HepG2 (cell line): ENCODE measurements at regions not wholly inside any gene's neighbourhood (a gene's known extent, or its start where the extent isn't known, plus 50 kb on each side); places are given as distances from the start of the nearest gene placed in this dataset.

ENCODE experiments used
- ATAC-seq: fragments of 200-7000 bp; cut with Tn5 transposase; 3 replicates; pipeline ENCODE4 v1.9.1; 2020; ENCODE audit warnings: mild to moderate bottlenecking, moderate library complexity
- BruUV-seq: library from RNA; stranded (reverse); fragments of 400-500 nt; replicated peaks from 2 replicates; lab custom pipeline; 2021; lab: Mats Ljungman, UMichigan
- CTCF ChIA-PET: fragments of 300-600 bp; formaldehyde crosslinking; extraction: SDS; loops from one replicate; lab custom pipeline; 2021; ENCODE audit warnings: low total read pairs, inconsistent platforms, low intra/inter-chr PET ratio; lab: Yijun Ruan, JAX
- POLR2A ChIA-PET: fragments of 350-600 bp; sonication (Branson Sonifier 250); formaldehyde crosslinking; loops from one replicate; lab custom pipeline; 2020; ENCODE audit warnings: antibody characterized with exemption, inconsistent platforms; lab: Yijun Ruan, JAX
- DNase-seq: peaks from one replicate; pipeline ENCODE4 v3.0.0-alpha.2; 2015; ENCODE audit warnings: low spot score
- FAIRE-seq: peaks from 3 replicates; lab custom pipeline; 2011; peaks lifted over from hg19 to GRCh38; lab: Jason Lieb, UNC
- H2AFZ ChIP-seq: one replicate; pipeline ENCODE4 v1.6.1; 2011; ENCODE audit warnings: low read length, inconsistent platforms
- H3K27ac ChIP-seq: fragments of 300-600 bp; 3 replicates; pipeline ENCODE4 v1.8.0; 2011; ENCODE audit warnings: mixed run types, mild to moderate bottlenecking, mixed read lengths, low read length, inconsistent platforms; ENCODE audit not compliant: insufficient read depth; ENCODE audit errors: extremely low read length
- H3K27me3 ChIP-seq, 2 experiments: fragments of 200-600 bp in 1 of 2; 2 replicates in 1 of 2; 3 replicates in 1 of 2; pipeline versions ENCODE4 v1.6.0 to v1.8.0; 2011; ENCODE audit warnings: low read length in 2 of 2, mild to moderate bottlenecking in 2 of 2, moderate library complexity in 2 of 2, inconsistent platforms in 1 of 2; ENCODE audit not compliant: insufficient read depth in 2 of 2, control insufficient read depth in 1 of 2
- H3K36me3 ChIP-seq, 2 experiments: fragments of 200-600 bp in 1 of 2; replicated peaks in 1 of 2; 2 replicates in 1 of 2; 3 replicates in 1 of 2; pipeline versions ENCODE4 v1.5.1 to v1.8.0; 2011; ENCODE audit warnings: low read length in 2 of 2, inconsistent platforms in 1 of 2; ENCODE audit not compliant: insufficient read depth in 2 of 2, control insufficient read depth in 1 of 2
- H3K4me1 ChIP-seq: 2 replicates; pipeline ENCODE4 v1.5.1; 2012; ENCODE audit warnings: low read length, inconsistent platforms; ENCODE audit not compliant: insufficient read depth
- H3K4me2 ChIP-seq: 2 replicates; pipeline ENCODE4 v1.6.0; 2011; ENCODE audit warnings: low read depth, low read length, inconsistent platforms
- H3K4me3 ChIP-seq, 3 experiments: fragments of 200-600 bp in 1 of 3; sonication (generic), shearing (Covaris generic) in 1 of 3; replicated peaks in 1 of 3; 2 replicates each; pipeline ENCODE4 v1.5.1; 2011 to 2016; ENCODE audit warnings: low read length in 3 of 3, inconsistent platforms in 2 of 3, low read depth in 2 of 3, mild to moderate bottlenecking in 2 of 3, control low read depth in 1 of 3, mixed read lengths in 1 of 3; ENCODE audit not compliant: insufficient read depth in 1 of 3
- H3K79me2 ChIP-seq: one replicate; pipeline ENCODE4 v1.6.1; 2011; ENCODE audit warnings: low read length, inconsistent platforms; ENCODE audit not compliant: insufficient read depth
- H3K9ac ChIP-seq: 2 replicates; pipeline ENCODE4 v1.6.0; 2011; ENCODE audit warnings: mild to moderate bottlenecking, low read depth, low read length, inconsistent platforms; ENCODE audit not compliant: insufficient read depth
- H3K9me3 ChIP-seq: 2 replicates; pipeline ENCODE4 v1.5.1; 2012; ENCODE audit warnings: mild to moderate bottlenecking, low read length
- H4K20me1 ChIP-seq: 2 replicates; pipeline ENCODE4 v1.6.0; 2011; ENCODE audit warnings: inconsistent platforms, mild to moderate bottlenecking, low read length, moderate library complexity; ENCODE audit not compliant: insufficient read depth
- FOXP1 ChIP-seq, 2 experiments: fragments of 450-650 bp in 1 of 2; IDR thresholded peaks; 2 replicates each; pipeline ENCODE4 v1.6.1; 2017 to 2018; ENCODE audit warnings: antibody characterized with exemption in 1 of 2
- KMT2A ChIP-seq: sonication (generic); formaldehyde crosslinking; IDR thresholded peaks from 2 replicates; pipeline ENCODE4 v1.4.0; 2020; ENCODE audit warnings: missing genetic modification reagents
- MAFK ChIP-seq, 2 experiments: IDR thresholded peaks in 1 of 2; conservative IDR thresholded peaks in 1 of 2; 2 replicates each; pipeline ENCODE4 v1.6.1; 2011; ENCODE audit warnings: improper control_type of control experiment in 2 of 2, low read length in 2 of 2
- NFE2L2 ChIP-seq: fragments of 150-350 bp; IDR thresholded peaks from 2 replicates; pipeline ENCODE4 v1.6.1; 2014; ENCODE audit warnings: low read length
- PAX8 ChIP-seq: sonication (generic); formaldehyde crosslinking; IDR thresholded peaks from 2 replicates; pipeline ENCODE4 v1.8.0; 2022; ENCODE audit warnings: mild to moderate bottlenecking, missing genetic modification reagents, borderline replicate concordance
- PHF21A ChIP-seq: sonication (generic); formaldehyde crosslinking; IDR thresholded peaks from 2 replicates; pipeline ENCODE4 v1.5.0; 2020; ENCODE audit warnings: mild to moderate bottlenecking, missing genetic modification reagents
- RXRB ChIP-seq: IDR thresholded peaks from 2 replicates; pipeline ENCODE4 v1.6.1; 2016; ENCODE audit warnings: borderline replicate concordance, missing genetic modification reagents, missing compliant biosample characterization
- ZBTB20 ChIP-seq: sonication (generic); formaldehyde crosslinking; IDR thresholded peaks from 2 replicates; pipeline ENCODE4 v1.8.1; 2023; ENCODE audit warnings: missing genetic modification reagents, low read depth, mild to moderate bottlenecking, borderline replicate concordance
- ZNF674 ChIP-seq: sonication (generic); formaldehyde crosslinking; IDR thresholded peaks from 2 replicates; pipeline ENCODE4 v1.5.0; 2020; ENCODE audit warnings: low read depth, mild to moderate bottlenecking, missing genetic modification reagents
- WGBS: methylation state at CpG from one replicate; pipeline ENCODE4 v1.1.6; 2017; ENCODE audit warnings: low lambda C conversion rate; 5-methylcytosine and 5-hydroxymethylcytosine counted together
- in situ Hi-C: cut with HindIII; loops from 2 replicates; pipeline ENCODE4 v1.10.0; 2017; ENCODE audit warnings: low pct_unique_long_range_greater_than_20kb; ENCODE audit not compliant: extremely low pct_ligation_motif_present
- intact Hi-C: fragments of 100-400 bp; cut with micrococcal nuclease; formaldehyde crosslinking; loops from one replicate; pipeline ENCODE4 v1.10.0; 2022; ENCODE audit not compliant: unreplicated experiment
- TF ChIP-seq, protein P1 (sequence below): sonication (generic); formaldehyde crosslinking; IDR thresholded peaks from 2 replicates; pipeline ENCODE4 v1.5.0; 2020; ENCODE audit warnings: missing genetic modification reagents, mild to moderate bottlenecking, borderline replicate concordance
- TF ChIP-seq, protein P2 (sequence below): sonication (generic); formaldehyde crosslinking; IDR thresholded peaks from 2 replicates; pipeline ENCODE4 v1.5.0; 2020; ENCODE audit warnings: missing genetic modification reagents

DNA sequence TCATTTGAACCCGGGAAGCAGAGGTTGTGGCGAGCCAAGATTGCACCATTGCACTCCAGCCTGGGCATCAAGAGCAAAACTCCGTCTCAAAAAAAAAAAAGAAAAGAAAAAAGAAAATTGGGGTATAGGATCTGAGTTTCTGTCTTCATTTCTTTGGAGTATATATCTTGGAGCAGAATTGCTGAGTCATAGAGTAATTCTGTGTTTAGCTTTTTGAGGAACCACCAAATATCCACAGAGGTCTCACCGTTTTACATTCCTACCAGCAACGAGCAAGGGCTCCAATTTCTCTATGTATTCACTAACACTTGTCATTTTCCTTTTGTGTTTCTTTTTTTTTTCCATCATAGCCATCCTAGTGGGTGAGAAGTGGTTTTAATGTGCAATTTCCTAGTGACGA, 87.6 kb upstream of the TEX51 start:
- ChIA-PET POLR2A (no interaction called here), CTCF (no interaction called here)
- in situ Hi-C loops, result no loop called here
- no TSS peak for BruUV-seq
- 14% methylated on average over 6 of the region's 6 CpGs for WGBS
- Histone ChIP-seq H3K27ac (no peak overlapping the region), H3K4me3 (no peak overlapping the region), H3K9me3 (no peaks in the 10 kb centered on the region), H3K27me3 (peaks cover 0 to 20% of the 10 kb centered on the region in 2 experiments; a peak in 2 of 5 replicates), H3K79me2 (no peaks in the 10 kb centered on the region), H3K36me3 (no peaks in the 10 kb centered on the region), H2AFZ (no peak overlapping the region), H3K9ac (no peak overlapping the region), H3K4me1 (no peaks in the 10 kb centered on the region), H3K4me2 (no peak overlapping the region), H4K20me1 (no peaks in the 10 kb centered on the region)
- ATAC-seq (no peak), FAIRE-seq (no peak), DNase-seq (no peak)
- TF ChIP-seq, protein P1, sequence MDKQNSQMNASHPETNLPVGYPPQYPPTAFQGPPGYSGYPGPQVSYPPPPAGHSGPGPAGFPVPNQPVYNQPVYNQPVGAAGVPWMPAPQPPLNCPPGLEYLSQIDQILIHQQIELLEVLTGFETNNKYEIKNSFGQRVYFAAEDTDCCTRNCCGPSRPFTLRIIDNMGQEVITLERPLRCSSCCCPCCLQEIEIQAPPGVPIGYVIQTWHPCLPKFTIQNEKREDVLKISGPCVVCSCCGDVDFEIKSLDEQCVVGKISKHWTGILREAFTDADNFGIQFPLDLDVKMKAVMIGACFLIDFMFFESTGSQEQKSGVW (CRISPR knock-in tag), result no peak
- TF ChIP-seq NFE2L2 (peak; percentile 84), ZBTB20 (no peak), RXRB (CRISPR knock-in tag) (no peak), ZNF674 (CRISPR knock-in tag) (no peak), PAX8 (CRISPR knock-in tag) (no peak), FOXP1 (IDR thresholded peaks at IDR 0.05) (no peak), FOXP1 (CRISPR knock-in tag; IDR thresholded peaks at IDR 0.05) (no peak), MAFK (conservative IDR thresholded peaks at IDR 0.05 in 1 of 2, IDR thresholded peaks at IDR 0.05 in 1 of 2; ENCODE audit: low read length in 2 of 2) (peak; percentile 41 to 62; a peak in 3 of 4 replicates), PHF21A (CRISPR knock-in tag) (no peak), KMT2A (CRISPR knock-in tag) (no peak)
- TF ChIP-seq, protein P2, sequence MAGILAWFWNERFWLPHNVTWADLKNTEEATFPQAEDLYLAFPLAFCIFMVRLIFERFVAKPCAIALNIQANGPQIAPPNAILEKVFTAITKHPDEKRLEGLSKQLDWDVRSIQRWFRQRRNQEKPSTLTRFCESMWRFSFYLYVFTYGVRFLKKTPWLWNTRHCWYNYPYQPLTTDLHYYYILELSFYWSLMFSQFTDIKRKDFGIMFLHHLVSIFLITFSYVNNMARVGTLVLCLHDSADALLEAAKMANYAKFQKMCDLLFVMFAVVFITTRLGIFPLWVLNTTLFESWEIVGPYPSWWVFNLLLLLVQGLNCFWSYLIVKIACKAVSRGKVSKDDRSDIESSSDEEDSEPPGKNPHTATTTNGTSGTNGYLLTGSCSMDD (CRISPR knock-in tag), result no peak
- intact Hi-C loops, result no loop called here
